ENCODE measurements at regions not wholly inside any gene's neighbourhood (a gene's known extent, or its start where the extent isn't known, plus 50 kb on each side); places are given as distances from the start of the nearest gene placed in this dataset.

DNA sequence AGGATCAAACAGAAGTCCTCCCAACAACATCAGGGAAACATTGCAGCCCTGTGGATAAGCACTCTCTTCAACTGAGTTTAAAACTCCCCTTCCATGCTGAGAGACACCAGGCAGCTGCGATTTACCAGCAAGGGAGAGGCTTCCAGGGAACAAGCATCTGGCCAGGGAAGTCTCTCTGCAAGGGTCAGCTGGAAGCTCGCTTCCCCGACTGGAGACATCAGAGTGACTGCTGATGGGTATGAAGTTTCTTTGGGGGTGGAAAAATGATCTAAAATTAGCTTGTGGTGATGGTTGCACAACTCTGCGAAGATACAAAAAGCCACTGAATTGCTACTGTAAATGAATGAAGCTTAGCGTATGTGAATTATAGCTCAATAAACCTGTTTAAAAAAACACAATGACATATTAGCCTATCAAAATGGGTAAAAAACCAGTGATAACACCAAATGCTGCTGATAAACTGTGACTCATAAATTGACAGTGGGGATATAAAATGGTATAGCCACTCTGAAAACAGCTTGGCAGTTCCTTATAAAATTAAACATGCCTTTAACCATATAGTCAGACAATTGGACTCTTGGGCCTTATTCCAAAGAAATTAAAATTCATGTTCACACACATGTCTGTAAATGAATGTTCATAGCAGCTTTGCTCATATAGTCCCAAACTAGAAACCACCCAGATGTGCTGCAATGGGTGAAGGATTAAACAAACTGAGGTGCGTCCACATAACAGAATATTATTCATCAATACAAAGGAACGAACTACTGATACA, 1082.0 kb downstream of the SOCS6 start:
- TF ChIP-seq CTCF (IDR thresholded peaks at IDR 0.05) (no peak), EZH2 (IDR thresholded peaks at IDR 0.05) (no peak), EZH2phosphoT487 (IDR thresholded peaks at IDR 0.05) (no peak)
